ENCODE measurements at regions not wholly inside any gene's neighbourhood (a gene's known extent, or its start where the extent isn't known, plus 50 kb on each side); places are given as distances from the start of the nearest gene placed in this dataset.

GRCh38 chr2:195509551-195509950 lies 147.5 kb upstream of the SLC39A10 start:
- Histone ChIP-seq H3K36me3 (no peaks in the 10 kb centered on the region), H3K9me3 (peaks cover 0 to 4% (median 0%) of the 10 kb centered on the region in 4 donors), H3K27me3 (no peaks in the 10 kb centered on the region), H3K27ac (no peak overlapping the region), H3K4me3 (no peak overlapping the region), H3K4me1 (no peaks in the 10 kb centered on the region)
- no peak for DNase-seq
- no peak for TF ChIP-seq EP300 (IDR thresholded peaks at IDR 0.05)
- no peak for TF ChIP-seq POLR2A (IDR thresholded peaks at IDR 0.05)
- no peak for TF ChIP-seq POLR2AphosphoS5 (IDR thresholded peaks at IDR 0.05)
- TF ChIP-seq, protein P1, sequence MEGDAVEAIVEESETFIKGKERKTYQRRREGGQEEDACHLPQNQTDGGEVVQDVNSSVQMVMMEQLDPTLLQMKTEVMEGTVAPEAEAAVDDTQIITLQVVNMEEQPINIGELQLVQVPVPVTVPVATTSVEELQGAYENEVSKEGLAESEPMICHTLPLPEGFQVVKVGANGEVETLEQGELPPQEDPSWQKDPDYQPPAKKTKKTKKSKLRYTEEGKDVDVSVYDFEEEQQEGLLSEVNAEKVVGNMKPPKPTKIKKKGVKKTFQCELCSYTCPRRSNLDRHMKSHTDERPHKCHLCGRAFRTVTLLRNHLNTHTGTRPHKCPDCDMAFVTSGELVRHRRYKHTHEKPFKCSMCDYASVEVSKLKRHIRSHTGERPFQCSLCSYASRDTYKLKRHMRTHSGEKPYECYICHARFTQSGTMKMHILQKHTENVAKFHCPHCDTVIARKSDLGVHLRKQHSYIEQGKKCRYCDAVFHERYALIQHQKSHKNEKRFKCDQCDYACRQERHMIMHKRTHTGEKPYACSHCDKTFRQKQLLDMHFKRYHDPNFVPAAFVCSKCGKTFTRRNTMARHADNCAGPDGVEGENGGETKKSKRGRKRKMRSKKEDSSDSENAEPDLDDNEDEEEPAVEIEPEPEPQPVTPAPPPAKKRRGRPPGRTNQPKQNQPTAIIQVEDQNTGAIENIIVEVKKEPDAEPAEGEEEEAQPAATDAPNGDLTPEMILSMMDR (IDR thresholded peaks at IDR 0.05) = no peak
- WGBS, 2 donors = 81 to 94% methylated on average over 1 of the region's 1 CpG
- intact Hi-C loops (cut with DNase I) = no loop called here

- Histone ChIP-seq H3K4me3 (no peak overlapping the region), H3K27me3 (no peaks in the 10 kb centered on the region), H3K36me3 (no peaks in the 10 kb centered on the region), H3K9me3 (peaks cover 0 to 4% (median 0%) of the 10 kb centered on the region in 4 donors), H3K27ac (no peak overlapping the region), H3K4me1 (no peaks in the 10 kb centered on the region)
- no peak for DNase-seq
- intact Hi-C loops (cut with DNase I) = no loop called here
- 83 to 94% methylated on average over 1 of the region's 1 CpG for WGBS, 2 donors
- no peak for TF ChIP-seq EP300 (IDR thresholded peaks at IDR 0.05)
- TF ChIP-seq, protein P1 (IDR thresholded peaks at IDR 0.05) = no peak
- no peak for TF ChIP-seq POLR2A (IDR thresholded peaks at IDR 0.05)
- no peak for TF ChIP-seq POLR2AphosphoS5 (IDR thresholded peaks at IDR 0.05)
Observed at GRCh38 chr2:195508139-195508455, 148.9 kb upstream of the SLC39A10 start.

- Histone ChIP-seq H3K9me3 (peaks cover 0 to 4% (median 0%) of the 10 kb centered on the region in 4 donors), H3K27ac (no peak overlapping the region), H3K4me1 (no peaks in the 10 kb centered on the region), H3K36me3 (no peaks in the 10 kb centered on the region), H3K27me3 (no peaks in the 10 kb centered on the region), H3K4me3 (no peak overlapping the region)
- 91 to 92% methylated on average over 3 of the region's 3 CpGs for WGBS, 2 donors
- no peak for DNase-seq
- intact Hi-C loops (cut with DNase I) = no loop called here
- TF ChIP-seq EP300 (IDR thresholded peaks at IDR 0.05) = no peak
- no peak for TF ChIP-seq POLR2AphosphoS5 (IDR thresholded peaks at IDR 0.05)
- TF ChIP-seq, protein P1 (IDR thresholded peaks at IDR 0.05) = no peak
- no peak for TF ChIP-seq POLR2A (IDR thresholded peaks at IDR 0.05)
Observed at GRCh38 chr2:195507447-195508138, 149.4 kb upstream of the SLC39A10 start.

DNA sequence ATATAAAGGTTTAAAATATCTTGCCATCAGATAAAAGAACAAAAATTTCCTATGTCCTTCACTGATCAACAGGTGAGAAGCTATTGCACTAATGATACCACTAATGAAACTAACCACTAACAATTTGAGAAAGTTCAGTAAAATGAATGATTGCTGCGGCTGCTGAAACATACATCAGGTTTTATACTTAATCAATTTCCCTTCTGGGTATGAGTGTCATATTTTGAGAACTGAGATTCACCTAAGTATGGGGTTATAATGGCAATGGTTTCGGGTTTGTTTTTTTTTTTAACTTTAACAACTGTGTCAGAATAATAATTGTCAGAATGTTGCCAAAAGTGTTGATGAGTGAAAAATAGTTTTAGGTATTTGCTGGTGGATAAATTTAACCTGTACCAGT lies 151.3 kb upstream of the SLC39A10 start:
- 85 to 91% methylated on average over 2 of the region's 2 CpGs for WGBS, 2 donors
- Histone ChIP-seq H3K4me1 (no peaks in the 10 kb centered on the region), H3K9me3 (peaks cover 0 to 4% (median 0%) of the 10 kb centered on the region in 4 donors), H3K27ac (no peak overlapping the region), H3K27me3 (no peaks in the 10 kb centered on the region), H3K4me3 (no peak overlapping the region), H3K36me3 (no peaks in the 10 kb centered on the region)
- intact Hi-C loops (cut with DNase I) = no loop called here
- no peak for TF ChIP-seq POLR2AphosphoS5 (IDR thresholded peaks at IDR 0.05)
- TF ChIP-seq POLR2A (IDR thresholded peaks at IDR 0.05) = no peak
- no peak for DNase-seq

- no peaks in the 10 kb centered on the region for H3K4me1 ChIP-seq
- no peak for DNase-seq
- peaks cover 0 to 4% (median 0%) of the 10 kb centered on the region in 4 donors for H3K9me3 ChIP-seq
- H3K36me3 ChIP-seq = no peaks in the 10 kb centered on the region
- TF ChIP-seq POLR2AphosphoS5 (IDR thresholded peaks at IDR 0.05) = no peak
- TF ChIP-seq, protein P1 (IDR thresholded peaks at IDR 0.05) = no peak
- no peak for TF ChIP-seq POLR2A (IDR thresholded peaks at IDR 0.05)
- no peak for TF ChIP-seq EP300 (IDR thresholded peaks at IDR 0.05)
- no peaks in the 10 kb centered on the region for H3K27me3 ChIP-seq
- WGBS, 2 donors = 91 to 92% methylated on average over 6 of the region's 6 CpGs
- no peak overlapping the region for H3K27ac ChIP-seq
- no peak overlapping the region for H3K4me3 ChIP-seq
- intact Hi-C loops (cut with DNase I) = no loop called here
Observed at GRCh38 chr2:195503208-195503607, 153.8 kb upstream of the SLC39A10 start.

All from sigmoid colon (tissue), 6 donors.